ENCODE measurements at regions not wholly inside any gene's neighbourhood (a gene's known extent, or its start where the extent isn't known, plus 50 kb on each side); places are given as distances from the start of the nearest gene placed in this dataset.

- TF ChIP-seq TAF1 (IDR thresholded peaks at IDR 0.05; ENCODE audit: borderline replicate concordance, insufficient read depth, low read length) (no peak), FOXP2 (optimal IDR thresholded peaks at IDR 0.05; ENCODE audit: borderline replicate concordance, extremely low read depth, extremely low read length, insufficient read depth) (no peak), REST (IDR thresholded peaks at IDR 0.05; ENCODE audit: insufficient read depth in 1 of 2, low read depth in 2 of 2, low read length in 2 of 2) (no peak), SIN3A (IDR thresholded peaks at IDR 0.05; ENCODE audit: borderline replicate concordance, insufficient read depth, low read length) (no peak), POLR2AphosphoS5 (IDR thresholded peaks at IDR 0.05; ENCODE audit: low read depth, low read length) (no peak)
Measured at GRCh38 chr2:22406625-22407024, 978.4 kb upstream of the KLHL29 start.

- no peak for TF ChIP-seq POLR2AphosphoS5 (IDR thresholded peaks at IDR 0.05; ENCODE audit: low read depth, low read length)
- no peak for TF ChIP-seq TAF1 (IDR thresholded peaks at IDR 0.05; ENCODE audit: borderline replicate concordance, insufficient read depth, low read length)
- no peak for TF ChIP-seq SIN3A (IDR thresholded peaks at IDR 0.05; ENCODE audit: borderline replicate concordance, insufficient read depth, low read length)
- TF ChIP-seq FOXP2 (optimal IDR thresholded peaks at IDR 0.05; ENCODE audit: borderline replicate concordance, extremely low read depth, extremely low read length, insufficient read depth), result no peak
- no peak for TF ChIP-seq REST (IDR thresholded peaks at IDR 0.05; ENCODE audit: insufficient read depth in 1 of 2, low read depth in 2 of 2, low read length in 2 of 2)
Measured at GRCh38 chr2:22420076-22420475, 964.9 kb upstream of the KLHL29 start.

- TF ChIP-seq SIN3A (IDR thresholded peaks at IDR 0.05; ENCODE audit: borderline replicate concordance, insufficient read depth, low read length) (no peak), POLR2AphosphoS5 (IDR thresholded peaks at IDR 0.05; ENCODE audit: low read depth, low read length) (peak; percentile 81; the same call in 1 of the 2 replicates), REST (IDR thresholded peaks at IDR 0.05; ENCODE audit: insufficient read depth in 1 of 2, low read depth in 2 of 2, low read length in 2 of 2) (peak in 1 of 2 experiments; percentile 53; a peak in 1 of 4 replicates), TAF1 (IDR thresholded peaks at IDR 0.05; ENCODE audit: borderline replicate concordance, insufficient read depth, low read length) (no peak), FOXP2 (optimal IDR thresholded peaks at IDR 0.05; ENCODE audit: borderline replicate concordance, extremely low read depth, extremely low read length, insufficient read depth) (no peak)
Measured at GRCh38 chr2:22442051-22442450, 942.9 kb upstream of the KLHL29 start.

GRCh38 chr2:22444281-22444680 lies 940.7 kb upstream of the KLHL29 start:
- no peak for TF ChIP-seq SIN3A (IDR thresholded peaks at IDR 0.05; ENCODE audit: borderline replicate concordance, insufficient read depth, low read length)
- no peak for TF ChIP-seq REST (IDR thresholded peaks at IDR 0.05; ENCODE audit: insufficient read depth in 1 of 2, low read depth in 2 of 2, low read length in 2 of 2)
- no peak for TF ChIP-seq TAF1 (IDR thresholded peaks at IDR 0.05; ENCODE audit: borderline replicate concordance, insufficient read depth, low read length)
- no peak for TF ChIP-seq POLR2AphosphoS5 (IDR thresholded peaks at IDR 0.05; ENCODE audit: low read depth, low read length)
- TF ChIP-seq FOXP2 (optimal IDR thresholded peaks at IDR 0.05; ENCODE audit: borderline replicate concordance, extremely low read depth, extremely low read length, insufficient read depth), result no peak

- TF ChIP-seq FOXP2 (optimal IDR thresholded peaks at IDR 0.05; ENCODE audit: borderline replicate concordance, extremely low read depth, extremely low read length, insufficient read depth) (no peak), REST (IDR thresholded peaks at IDR 0.05; ENCODE audit: insufficient read depth in 1 of 2, low read depth in 2 of 2, low read length in 2 of 2) (no peak), TAF1 (IDR thresholded peaks at IDR 0.05; ENCODE audit: borderline replicate concordance, insufficient read depth, low read length) (no peak), POLR2AphosphoS5 (IDR thresholded peaks at IDR 0.05; ENCODE audit: low read depth, low read length) (no peak), SIN3A (IDR thresholded peaks at IDR 0.05; ENCODE audit: borderline replicate concordance, insufficient read depth, low read length) (no peak)
Measured at GRCh38 chr2:22449696-22450095, 935.3 kb upstream of the KLHL29 start.

Data from PFSK-1 (cell line).